HG03135 (cell line): ENCODE measurements at regions not wholly inside any gene's neighbourhood (a gene's known extent, or its start where the extent isn't known, plus 50 kb on each side); places are given as distances from the start of the nearest gene placed in this dataset.
"Not testable (repeated sequence)": the region's sequence is repeated elsewhere in the genome, so short reads cannot be mapped to it uniquely, and the experiment has no call there.

Source experiments
- ATAC-seq: cut with Tn5 transposase; IDR thresholded peaks from one replicate; pipeline ENCODE4 v1.9.1; 2021; ENCODE audit warnings: mild to moderate bottlenecking, moderate library complexity; ENCODE audit not compliant: unreplicated experiment

DNA sequence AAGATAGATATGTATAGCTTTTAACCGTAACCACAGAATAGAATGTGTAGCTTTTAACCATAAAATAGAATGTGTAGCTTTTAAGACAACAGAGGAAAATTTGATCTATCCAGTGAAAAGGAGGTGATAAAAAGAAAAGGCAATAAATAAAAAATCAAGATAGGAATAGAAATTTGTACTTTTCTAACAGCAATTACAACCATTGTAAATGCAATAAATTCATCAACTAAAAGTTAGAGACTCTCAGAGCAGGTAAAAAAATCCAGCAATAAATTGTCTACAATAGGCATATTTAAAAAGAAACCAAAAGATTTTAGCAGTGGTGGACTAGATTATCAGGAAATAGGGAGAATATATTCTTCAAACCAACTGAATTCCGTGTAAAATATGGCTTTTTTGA is 63.8 kb upstream of the ABHD2 start:
- no peak for ATAC-seq

DNA sequence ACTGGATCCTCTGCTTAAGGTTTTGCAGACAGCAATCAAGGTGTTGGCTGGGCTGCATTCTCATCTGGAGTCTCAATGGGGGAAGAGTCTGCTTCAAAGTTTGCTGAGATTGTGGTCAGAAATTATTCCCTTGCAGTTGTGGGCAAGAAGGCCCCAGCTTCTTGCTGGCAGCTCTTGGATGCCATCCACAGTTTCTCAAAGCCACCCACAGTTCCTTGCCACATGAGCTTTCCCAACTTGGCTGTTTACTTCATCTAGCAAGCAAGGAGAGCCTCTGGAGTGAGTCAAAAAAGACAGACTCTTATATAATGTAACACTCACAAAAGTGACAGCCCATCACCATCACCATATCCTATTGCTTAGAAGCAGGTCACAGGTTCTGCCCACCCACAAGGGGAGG is 62.1 kb upstream of the ABHD2 start:
- no peak for ATAC-seq

DNA sequence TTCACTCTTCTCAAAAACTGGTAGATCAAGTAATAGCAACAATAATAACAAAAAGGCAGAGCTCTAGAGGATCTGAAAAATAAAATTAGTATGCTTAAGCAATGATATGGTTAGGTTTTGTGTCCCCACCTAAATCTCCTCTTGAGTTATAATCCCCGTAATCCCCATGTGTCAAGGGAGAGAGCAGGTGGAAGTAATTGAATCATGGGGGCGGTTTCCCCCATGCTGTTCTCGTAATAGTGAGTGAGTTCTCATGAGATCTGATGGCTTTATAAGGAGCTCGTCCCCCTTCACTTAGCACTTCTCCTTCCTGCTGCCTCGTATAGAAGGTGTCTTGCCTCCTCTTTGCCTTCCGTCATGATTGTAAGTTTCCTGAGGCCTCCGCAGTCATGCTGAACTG is 60.2 kb upstream of the ABHD2 start:
- ATAC-seq, result no peak

DNA sequence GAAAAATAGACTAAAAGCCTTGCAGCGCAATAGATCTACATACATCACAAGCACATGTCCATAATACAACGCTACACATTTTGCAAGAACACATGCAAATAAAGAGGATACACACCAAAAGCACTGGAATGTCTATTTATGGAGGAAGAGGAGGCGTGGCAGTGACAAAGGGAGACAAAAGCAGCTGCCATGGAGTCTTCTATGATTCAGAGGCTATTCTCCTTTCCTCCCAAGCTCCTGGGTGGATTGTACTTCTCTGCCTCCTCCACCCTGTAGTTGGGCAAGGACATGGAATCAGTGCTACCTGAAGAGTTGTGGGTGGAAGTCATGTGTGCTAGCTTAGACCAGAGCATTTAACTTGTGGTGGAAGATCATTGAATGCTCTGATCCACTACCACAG is 57.9 kb upstream of the ABHD2 start:
- ATAC-seq, result no peak

DNA sequence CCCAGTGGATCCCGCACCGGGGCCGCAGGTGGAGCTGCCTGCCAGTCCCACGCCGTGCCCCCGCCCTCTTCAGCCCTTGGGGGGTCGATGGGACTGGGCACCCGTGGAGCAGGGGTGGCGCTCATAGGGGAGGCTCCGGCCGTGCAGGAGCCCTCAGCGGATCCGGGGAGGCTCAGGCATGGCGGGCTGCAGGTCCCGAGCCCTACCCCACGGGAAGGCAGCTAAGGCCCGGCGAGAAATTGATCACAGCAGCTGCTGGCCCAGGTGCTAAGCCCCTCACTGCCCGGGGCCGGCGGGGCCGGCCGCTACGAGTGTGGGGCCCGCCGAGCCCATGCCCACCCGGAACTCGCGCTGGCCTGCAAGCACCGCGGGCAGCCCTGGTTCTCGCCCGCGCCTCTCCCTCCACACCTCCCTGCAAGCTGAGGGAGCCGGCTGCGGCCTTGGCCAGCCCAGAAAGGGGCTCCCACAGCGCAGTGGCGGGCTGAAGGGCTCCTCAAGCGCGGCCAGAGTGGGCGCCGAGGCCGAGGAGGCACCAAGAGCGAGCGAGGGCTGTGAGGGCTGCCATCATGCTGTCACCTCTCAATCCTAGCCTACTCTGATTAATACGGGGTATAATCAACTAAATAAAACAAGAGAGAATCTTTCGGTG is 56.5 kb upstream of the ABHD2 start:
- not testable (repeated sequence) for ATAC-seq

DNA sequence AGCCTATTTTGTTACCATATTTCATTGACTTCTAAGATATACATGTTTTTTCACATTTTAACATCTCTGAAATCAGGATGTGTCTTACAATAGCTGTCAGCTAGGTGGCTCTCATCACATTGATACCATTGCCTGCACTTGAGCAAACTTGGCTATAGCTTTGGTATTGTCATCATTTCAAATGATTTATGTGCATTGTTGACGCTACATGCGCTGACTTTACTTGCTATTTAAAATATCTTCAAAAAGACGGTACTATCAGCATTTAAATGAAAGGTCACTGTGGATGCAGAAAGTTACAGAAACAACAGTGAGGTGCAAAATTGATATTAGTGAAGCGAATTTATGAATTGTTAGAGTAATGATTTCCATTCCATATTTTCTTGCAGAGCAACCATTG is 54.0 kb upstream of the ABHD2 start:
- ATAC-seq, result no peak

DNA sequence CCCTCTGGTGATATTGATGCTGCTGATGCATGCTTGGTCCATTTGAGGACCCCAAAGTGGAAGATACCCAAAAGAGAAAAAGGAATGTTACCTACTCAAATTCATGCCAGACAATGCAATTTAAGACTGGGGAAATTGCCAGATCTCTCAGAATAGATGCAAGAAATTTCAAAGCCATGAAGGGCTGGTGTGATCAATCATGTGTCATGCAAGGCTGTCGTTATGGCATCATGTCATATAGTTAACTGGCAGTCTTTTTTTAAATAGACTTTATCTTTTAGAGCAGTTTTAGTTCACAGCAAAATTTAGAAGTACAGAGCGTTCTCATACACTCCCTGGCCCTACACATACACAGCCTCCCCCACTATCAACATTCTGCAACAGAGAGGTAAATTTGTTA is 53.1 kb upstream of the ABHD2 start:
- ATAC-seq, result no peak

DNA sequence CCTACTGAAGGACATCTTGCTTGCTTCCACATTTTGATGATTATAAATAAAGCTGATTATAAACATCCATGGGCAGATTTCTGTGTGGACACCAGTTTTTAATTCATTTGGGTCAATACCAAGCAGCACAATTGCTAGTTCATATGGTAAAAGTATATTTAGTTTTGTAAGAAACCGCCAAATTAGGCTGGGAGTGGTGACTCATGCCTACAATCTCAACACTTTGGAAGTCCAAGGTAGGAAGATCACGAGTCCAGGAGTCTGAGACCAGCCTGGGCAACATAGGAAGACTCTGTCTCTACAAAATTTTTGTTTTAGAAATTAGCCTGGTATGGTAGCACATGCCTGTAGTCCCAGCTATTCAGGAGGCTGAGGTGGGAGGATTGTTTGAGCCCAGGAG is 52.6 kb upstream of the ABHD2 start:
- ATAC-seq, result no peak

DNA sequence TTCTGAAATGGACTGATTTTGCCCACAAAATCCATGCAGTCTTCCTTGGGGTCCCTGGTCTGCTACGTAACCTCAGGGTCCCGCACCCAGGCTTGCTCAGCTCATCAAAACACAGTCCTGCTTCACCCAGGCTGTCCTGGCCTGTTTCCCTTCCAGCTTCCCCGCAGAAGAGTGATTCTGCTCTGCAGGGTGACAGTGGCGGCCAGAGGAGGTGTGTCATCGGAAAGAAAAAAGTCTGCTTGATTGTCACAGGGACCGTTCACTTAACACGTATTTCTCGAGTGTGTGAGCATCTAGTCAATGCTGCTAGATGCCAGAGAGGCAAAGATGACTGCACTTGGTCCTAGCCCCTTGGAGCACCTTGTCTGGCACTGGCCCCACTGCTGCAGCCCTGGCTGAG is 50.1 kb upstream of the ABHD2 start:
- ATAC-seq, result no peak
